GM12892 (cell line): ENCODE measurements at regions not wholly inside any gene's neighbourhood (a gene's known extent, or its start where the extent isn't known, plus 50 kb on each side); places are given as distances from the start of the nearest gene placed in this dataset.
A peak's percentile ranks its signal among the peaks of the same experiment; 100 is the strongest.

ENCODE experiments used
- DNase-seq: peaks from one replicate; pipeline ENCODE4 v3.0.0; 2011; ENCODE audit not compliant: insufficient read length
- FAIRE-seq: peaks from 2 replicates; lab custom pipeline; 2011; peaks lifted over from hg19 to GRCh38; lab: Jason Lieb, UNC
- POLR2A ChIP-seq: IDR thresholded peaks from 2 replicates; pipeline ENCODE4 v1.6.1; 2011; ENCODE audit warnings: low read depth, low read length, control low read depth
- POLR2AphosphoS5 ChIP-seq: IDR thresholded peaks from 2 replicates; pipeline ENCODE4 v1.6.1; 2011; ENCODE audit warnings: low read depth, low read length, control low read depth
- TAF1 ChIP-seq: IDR thresholded peaks from 2 replicates; pipeline ENCODE4 v1.6.1; 2011; ENCODE audit warnings: low read depth, mild to moderate bottlenecking, control low read depth, low read length, borderline replicate concordance

- DNase-seq (no peak), FAIRE-seq (no peak)
- TF ChIP-seq POLR2A, result no peak
- no peak for TF ChIP-seq TAF1
Measured at GRCh38 chrX:26442340-26442739, 226.4 kb downstream of the MAGEB5 start.

GRCh38 chrX:26414534-26414933, 198.6 kb downstream of the MAGEB5 start:
- peak; percentile 46 for FAIRE-seq
- TF ChIP-seq TAF1 (no peak), POLR2A (no peak), POLR2AphosphoS5 (no peak)
- no peak for DNase-seq

GRCh38 chrX:26411045-26411444, 195.1 kb downstream of the MAGEB5 start:
- TF ChIP-seq POLR2AphosphoS5 (no peak), POLR2A (no peak), TAF1 (no peak)
- no peak for DNase-seq
- FAIRE-seq, result no peak

GRCh38 chrX:26409636-26410035, 193.7 kb downstream of the MAGEB5 start:
- no peak for FAIRE-seq

GRCh38 chrX:26387906-26388305, 171.9 kb downstream of the MAGEB5 start:
- FAIRE-seq, result no peak
- TF ChIP-seq TAF1 (no peak), POLR2AphosphoS5 (no peak), POLR2A (no peak)
- DNase-seq, result no peak

More at GRCh38 chrX:26409636-26410035, 193.7 kb downstream of the MAGEB5 start:
- no peak for TF ChIP-seq POLR2AphosphoS5
- TF ChIP-seq TAF1, result no peak
- no peak for TF ChIP-seq POLR2A
- DNase-seq, result no peak

- TF ChIP-seq TAF1, result no peak
- no peak for TF ChIP-seq POLR2A
- TF ChIP-seq POLR2AphosphoS5, result no peak
- DNase-seq, result no peak
- FAIRE-seq, result no peak
Measured at GRCh38 chrX:26376037-26376708, 160.2 kb downstream of the MAGEB5 start.

GRCh38 chrX:26375346-26375745, 159.4 kb downstream of the MAGEB5 start:
- FAIRE-seq (no peak), DNase-seq (no peak)
- TF ChIP-seq POLR2A (no peak), POLR2AphosphoS5 (no peak), TAF1 (no peak)

- no peak for DNase-seq
- FAIRE-seq, result no peak
- no peak for TF ChIP-seq POLR2AphosphoS5
- no peak for TF ChIP-seq POLR2A
- no peak for TF ChIP-seq TAF1
Measured at GRCh38 chrX:26373829-26374228, 157.9 kb downstream of the MAGEB5 start.

- FAIRE-seq, result no peak
- no peak for TF ChIP-seq TAF1
- TF ChIP-seq POLR2AphosphoS5, result no peak
- no peak for TF ChIP-seq POLR2A
- DNase-seq, result no peak
Measured at GRCh38 chrX:26352891-26353430, 137.0 kb downstream of the MAGEB5 start.

- DNase-seq, result no peak
- TF ChIP-seq POLR2AphosphoS5, result no peak
- no peak for TF ChIP-seq TAF1
- TF ChIP-seq POLR2A, result no peak
- FAIRE-seq, result no peak
Measured at GRCh38 chrX:26347171-26347570, 131.2 kb downstream of the MAGEB5 start.

GRCh38 chrX:26334232-26334631, 118.3 kb downstream of the MAGEB5 start:
- DNase-seq, result no peak
- FAIRE-seq, result no peak
- TF ChIP-seq TAF1, result no peak
- TF ChIP-seq POLR2AphosphoS5, result no peak
- no peak for TF ChIP-seq POLR2A

- TF ChIP-seq POLR2AphosphoS5, result no peak
- TF ChIP-seq TAF1, result no peak
- TF ChIP-seq POLR2A, result no peak
- FAIRE-seq (no peak), DNase-seq (no peak)
Measured at GRCh38 chrX:26328608-26329319, 112.8 kb downstream of the MAGEB5 start.
